ENCODE measurements at regions not wholly inside any gene's neighbourhood (a gene's known extent, or its start where the extent isn't known, plus 50 kb on each side); places are given as distances from the start of the nearest gene placed in this dataset.

DNA sequence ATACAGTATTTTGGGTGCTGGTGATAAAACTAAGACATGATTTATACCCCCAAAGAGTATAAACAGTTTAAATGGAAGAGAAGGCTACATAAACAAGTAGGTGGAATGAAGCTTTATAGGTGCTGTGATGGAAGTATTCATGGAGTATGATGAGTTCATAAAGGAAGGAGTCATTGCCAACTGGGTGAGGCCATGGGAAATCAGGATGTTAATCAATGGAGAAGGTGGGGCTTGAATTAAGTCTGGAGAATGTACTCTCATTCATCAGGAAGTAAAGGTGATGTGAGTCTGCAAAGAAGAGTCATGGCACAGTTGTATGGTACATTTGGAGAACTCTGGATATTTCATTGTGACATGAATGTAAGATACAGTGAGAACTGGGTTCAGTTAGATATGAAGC is 147.5 kb upstream of the MME start:
- TF ChIP-seq EP300 (IDR thresholded peaks at IDR 0.05) (no peak), POLR2A (IDR thresholded peaks at IDR 0.05) (no peak)
- TF ChIP-seq, protein P1, sequence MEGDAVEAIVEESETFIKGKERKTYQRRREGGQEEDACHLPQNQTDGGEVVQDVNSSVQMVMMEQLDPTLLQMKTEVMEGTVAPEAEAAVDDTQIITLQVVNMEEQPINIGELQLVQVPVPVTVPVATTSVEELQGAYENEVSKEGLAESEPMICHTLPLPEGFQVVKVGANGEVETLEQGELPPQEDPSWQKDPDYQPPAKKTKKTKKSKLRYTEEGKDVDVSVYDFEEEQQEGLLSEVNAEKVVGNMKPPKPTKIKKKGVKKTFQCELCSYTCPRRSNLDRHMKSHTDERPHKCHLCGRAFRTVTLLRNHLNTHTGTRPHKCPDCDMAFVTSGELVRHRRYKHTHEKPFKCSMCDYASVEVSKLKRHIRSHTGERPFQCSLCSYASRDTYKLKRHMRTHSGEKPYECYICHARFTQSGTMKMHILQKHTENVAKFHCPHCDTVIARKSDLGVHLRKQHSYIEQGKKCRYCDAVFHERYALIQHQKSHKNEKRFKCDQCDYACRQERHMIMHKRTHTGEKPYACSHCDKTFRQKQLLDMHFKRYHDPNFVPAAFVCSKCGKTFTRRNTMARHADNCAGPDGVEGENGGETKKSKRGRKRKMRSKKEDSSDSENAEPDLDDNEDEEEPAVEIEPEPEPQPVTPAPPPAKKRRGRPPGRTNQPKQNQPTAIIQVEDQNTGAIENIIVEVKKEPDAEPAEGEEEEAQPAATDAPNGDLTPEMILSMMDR (IDR thresholded peaks at IDR 0.05), result no peak
